Loucy (cell line): ENCODE measurements at regions not wholly inside any gene's neighbourhood (a gene's known extent, or its start where the extent isn't known, plus 50 kb on each side); places are given as distances from the start of the nearest gene placed in this dataset.
"Not testable (repeated sequence)": the region's sequence is repeated elsewhere in the genome, so short reads cannot be mapped to it uniquely, and the experiment has no call there.

Experiments used
- H2AFZ ChIP-seq: fragments of 200-600 bp; sonication (generic); 2 replicates; pipeline ENCODE4 v1.6.0; 2016; ENCODE audit warnings: antibody characterized with exemption, mild to moderate bottlenecking, low read length, moderate library complexity
- H3F3A ChIP-seq: fragments of 200-600 bp; 2 replicates; pipeline ENCODE4 v1.6.0; 2016; ENCODE audit warnings: antibody characterized with exemption, low read depth, mild to moderate bottlenecking
- H3K27me3 ChIP-seq: fragments of 200-600 bp; sonication (generic); 2 replicates; pipeline ENCODE4 v1.6.1; 2014; ENCODE audit warnings: low read length, mild to moderate bottlenecking; ENCODE audit not compliant: insufficient read depth, poor library complexity, severe bottlenecking
- H3K36me3 ChIP-seq: fragments of 200-600 bp; sonication (generic); 2 replicates; pipeline ENCODE4 v1.6.1; 2016; ENCODE audit warnings: low read length; ENCODE audit not compliant: insufficient read depth
- H3K4me1 ChIP-seq: fragments of 200-600 bp; sonication (generic); 2 replicates; pipeline ENCODE4 v1.5.1; 2014; ENCODE audit warnings: low read length, mild to moderate bottlenecking; ENCODE audit not compliant: insufficient read depth, poor library complexity, severe bottlenecking
- H3K4me2 ChIP-seq: fragments of 200-600 bp; sonication (generic); 2 replicates; pipeline ENCODE4 v1.6.0; 2014; ENCODE audit warnings: antibody characterized with exemption, low read length, low read depth, mild to moderate bottlenecking; ENCODE audit not compliant: poor library complexity, severe bottlenecking
- H3K4me3 ChIP-seq: fragments of 200-600 bp; sonication (generic); 2 replicates; pipeline ENCODE4 v1.5.1; 2014; ENCODE audit warnings: low read length, mild to moderate bottlenecking, mixed read lengths; ENCODE audit not compliant: poor library complexity, severe bottlenecking
- H3K79me2 ChIP-seq: fragments of 200-600 bp; sonication (generic); 2 replicates; pipeline ENCODE4 v1.6.1; 2014; ENCODE audit warnings: low read length; ENCODE audit not compliant: insufficient read depth
- H3K9ac ChIP-seq: fragments of 200-600 bp; sonication (generic); 2 replicates; pipeline ENCODE4 v1.6.0; 2014; ENCODE audit warnings: mild to moderate bottlenecking, low read depth, low read length, moderate library complexity; ENCODE audit not compliant: poor library complexity, severe bottlenecking
- H3K9me2 ChIP-seq: fragments of 200-600 bp; sonication (generic); replicated peaks from 2 replicates; pipeline ENCODE4 v1.6.1; 2016; ENCODE audit warnings: low read depth, low read length, mixed read lengths
- H3K9me3 ChIP-seq: fragments of 200-600 bp; sonication (generic); 2 replicates; pipeline ENCODE4 v1.6.1; 2014; ENCODE audit warnings: mild to moderate bottlenecking, antibody characterized with exemption, low read length, low read depth; ENCODE audit not compliant: insufficient read depth
- H4K20me1 ChIP-seq: fragments of 200-600 bp; sonication (generic); 2 replicates; pipeline ENCODE4 v1.6.0; 2014; ENCODE audit warnings: antibody characterized with exemption, low read length, mild to moderate bottlenecking; ENCODE audit not compliant: insufficient read depth, poor library complexity, severe bottlenecking
- EZH2phosphoT487 ChIP-seq: fragments of 200-600 bp; IDR thresholded peaks from 2 replicates; pipeline ENCODE4 v1.6.1; 2018; ENCODE audit warnings: antibody characterized with exemption, mild to moderate bottlenecking, moderate library complexity, borderline replicate concordance
- TF ChIP-seq, protein P1 (sequence below): fragments of 200-600 bp; sonication (generic); conservative IDR thresholded peaks from 2 replicates; pipeline ENCODE4 v1.5.1; 2014; ENCODE audit warnings: mild to moderate bottlenecking, antibody characterized with exemption, low read length

DNA sequence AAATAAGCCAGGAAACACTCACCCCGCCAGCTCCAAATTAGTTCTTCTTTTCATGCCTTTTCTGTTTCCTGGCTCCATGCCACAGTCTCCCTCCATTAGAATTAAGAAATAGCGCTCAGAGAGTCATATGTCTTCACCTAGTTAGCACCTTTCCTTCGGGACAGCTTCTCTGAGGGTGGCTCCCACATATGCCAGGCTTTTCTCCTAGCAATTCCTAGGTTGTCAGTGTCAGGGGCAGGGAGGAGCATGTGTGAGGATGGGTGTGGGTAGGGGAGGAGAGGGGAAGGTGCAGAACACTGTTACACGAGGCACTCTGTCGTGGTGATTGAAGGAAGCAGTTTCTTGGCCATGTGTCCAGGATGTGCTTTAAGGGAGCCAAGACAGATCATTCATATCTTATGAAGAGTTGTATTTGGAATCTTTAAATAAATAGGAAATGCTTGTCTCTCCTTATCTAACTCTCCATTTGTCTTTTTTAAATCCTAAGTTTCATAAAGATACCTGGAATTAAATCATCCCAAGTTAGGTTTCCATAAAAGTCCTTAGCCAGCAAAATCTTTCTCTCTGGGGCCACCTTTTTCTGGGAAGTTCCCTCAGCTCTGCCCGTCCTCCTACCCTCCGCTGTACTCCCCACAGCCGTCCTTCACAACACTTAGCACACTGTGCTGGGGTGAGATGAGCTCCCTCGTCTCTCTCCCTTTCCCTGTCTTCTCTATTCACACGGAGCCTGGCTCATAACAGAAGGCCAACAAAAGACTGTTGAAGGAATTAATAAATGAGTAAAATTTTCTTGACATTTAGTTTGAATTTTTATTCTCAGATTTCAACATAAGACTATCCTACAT, 361.0 kb downstream of the CD83 start:
- TF ChIP-seq EZH2phosphoT487: no peak
- TF ChIP-seq, protein P1, sequence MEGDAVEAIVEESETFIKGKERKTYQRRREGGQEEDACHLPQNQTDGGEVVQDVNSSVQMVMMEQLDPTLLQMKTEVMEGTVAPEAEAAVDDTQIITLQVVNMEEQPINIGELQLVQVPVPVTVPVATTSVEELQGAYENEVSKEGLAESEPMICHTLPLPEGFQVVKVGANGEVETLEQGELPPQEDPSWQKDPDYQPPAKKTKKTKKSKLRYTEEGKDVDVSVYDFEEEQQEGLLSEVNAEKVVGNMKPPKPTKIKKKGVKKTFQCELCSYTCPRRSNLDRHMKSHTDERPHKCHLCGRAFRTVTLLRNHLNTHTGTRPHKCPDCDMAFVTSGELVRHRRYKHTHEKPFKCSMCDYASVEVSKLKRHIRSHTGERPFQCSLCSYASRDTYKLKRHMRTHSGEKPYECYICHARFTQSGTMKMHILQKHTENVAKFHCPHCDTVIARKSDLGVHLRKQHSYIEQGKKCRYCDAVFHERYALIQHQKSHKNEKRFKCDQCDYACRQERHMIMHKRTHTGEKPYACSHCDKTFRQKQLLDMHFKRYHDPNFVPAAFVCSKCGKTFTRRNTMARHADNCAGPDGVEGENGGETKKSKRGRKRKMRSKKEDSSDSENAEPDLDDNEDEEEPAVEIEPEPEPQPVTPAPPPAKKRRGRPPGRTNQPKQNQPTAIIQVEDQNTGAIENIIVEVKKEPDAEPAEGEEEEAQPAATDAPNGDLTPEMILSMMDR: no peak

DNA sequence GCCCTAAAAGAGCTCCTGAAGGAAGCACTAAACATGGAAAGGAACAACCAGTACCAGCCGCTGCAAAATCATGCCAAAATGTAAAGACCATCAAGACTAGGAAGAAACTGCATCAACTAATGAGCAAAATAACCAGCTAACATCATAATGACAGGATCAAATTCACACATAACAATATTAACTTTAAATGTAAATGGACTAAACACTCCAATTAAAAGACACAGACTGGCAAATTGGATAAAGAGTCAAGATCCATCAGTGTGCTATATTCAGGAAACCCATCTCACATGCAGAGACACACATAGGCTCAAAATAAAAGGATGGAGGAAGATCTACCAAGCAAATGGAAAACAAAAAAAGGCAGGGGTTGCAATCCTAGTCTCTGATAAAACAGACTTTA, 364.4 kb downstream of the CD83 start:
- H3F3A ChIP-seq, H3K4me3 ChIP-seq, H3K9me2 ChIP-seq, H3K4me2 ChIP-seq, H3K9ac ChIP-seq, H3K9me3 ChIP-seq, H3K36me3 ChIP-seq, H3K27me3 ChIP-seq, H3K79me2 ChIP-seq, H4K20me1 ChIP-seq, H2AFZ ChIP-seq: not testable (repeated sequence)
- peaks cover 22% of the 10 kb centered on the region for H3K4me1 ChIP-seq

More for the DNA sequence above, 361.0 kb downstream of the CD83 start:
- H3K4me2 ChIP-seq: no peak overlapping the region
- no peak overlapping the region for H3K4me3 ChIP-seq
- no peak overlapping the region for H2AFZ ChIP-seq
- H3K9me3 ChIP-seq: no peaks in the 10 kb centered on the region
- H3K27me3 ChIP-seq: no peaks in the 10 kb centered on the region
- H3K9me2 ChIP-seq: no peaks in the 10 kb centered on the region
- H3K4me1 ChIP-seq: peaks cover 34% of the 10 kb centered on the region
- no peaks in the 10 kb centered on the region for H3K79me2 ChIP-seq
- H3K9ac ChIP-seq: no peak overlapping the region
- no peaks in the 10 kb centered on the region for H3F3A ChIP-seq
- H4K20me1 ChIP-seq: no peaks in the 10 kb centered on the region
- H3K36me3 ChIP-seq: no peaks in the 10 kb centered on the region

DNA sequence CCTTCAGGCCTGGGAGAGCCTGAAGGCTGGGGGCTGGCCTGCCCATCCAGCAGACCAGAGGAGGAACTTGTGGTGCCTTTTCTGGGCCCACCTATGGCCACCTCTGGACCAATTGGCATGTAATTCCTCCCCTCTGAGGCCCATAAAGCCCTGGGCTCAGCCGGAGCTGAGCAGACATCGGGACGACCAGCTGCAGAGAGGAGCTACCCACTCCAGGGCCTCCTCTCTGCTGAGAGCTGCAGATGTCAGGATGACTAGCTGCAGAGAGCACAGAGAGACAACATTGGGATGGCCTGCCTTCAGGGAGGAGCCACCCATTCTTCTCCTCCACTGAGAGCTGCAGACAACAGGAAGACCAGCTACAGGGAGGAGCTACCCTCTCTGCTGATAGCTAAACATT, 370.1 kb downstream of the CD83 start:
- Histone ChIP-seq H3K9me3 (peaks cover 22% of the 10 kb centered on the region; the same call in 1 of the 2 replicates), H3K9me2 (no peaks in the 10 kb centered on the region), H3K4me2 (no peak overlapping the region), H2AFZ (no peak overlapping the region), H4K20me1 (no peaks in the 10 kb centered on the region), H3K36me3 (no peaks in the 10 kb centered on the region), H3K79me2 (no peaks in the 10 kb centered on the region), H3K9ac (no peak overlapping the region), H3K27me3 (no peaks in the 10 kb centered on the region), H3K4me3 (no peak overlapping the region), H3F3A (no peaks in the 10 kb centered on the region), H3K4me1 (peaks cover 10% of the 10 kb centered on the region)
- TF ChIP-seq, protein P1: no peak
- no peak for TF ChIP-seq EZH2phosphoT487

DNA sequence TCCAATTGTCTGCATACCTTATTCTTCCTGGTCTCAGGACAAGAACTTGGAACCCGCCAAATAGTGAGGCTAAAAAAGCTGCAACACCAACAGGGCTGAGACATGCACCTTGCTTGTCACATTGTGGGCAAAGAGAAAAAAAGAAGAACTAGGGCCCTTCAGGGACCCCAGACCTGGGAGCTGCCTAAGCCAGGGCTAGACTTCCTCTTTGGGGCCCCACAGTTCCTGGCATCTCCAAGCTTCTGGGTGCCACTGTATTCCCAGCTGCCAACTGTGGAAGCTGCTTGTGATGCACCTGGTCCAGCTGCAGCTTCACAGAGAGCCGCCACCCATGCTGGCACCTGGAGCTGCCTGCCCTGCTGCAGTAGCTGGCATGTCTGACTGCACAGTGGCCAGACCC, 370.6 kb downstream of the CD83 start:
- TF ChIP-seq, protein P1: no peak
- no peak for TF ChIP-seq EZH2phosphoT487
- H3K36me3 ChIP-seq: no peaks in the 10 kb centered on the region
- H3K27me3 ChIP-seq: no peaks in the 10 kb centered on the region

More for the DNA sequence above, 370.6 kb downstream of the CD83 start:
- Histone ChIP-seq H3K9ac (no peak overlapping the region), H3F3A (no peaks in the 10 kb centered on the region), H3K4me1 (peaks cover 10% of the 10 kb centered on the region), H3K9me3 (peaks cover 24% of the 10 kb centered on the region; the same call in 1 of the 2 replicates), H3K4me3 (no peak overlapping the region), H3K4me2 (no peak overlapping the region), H3K9me2 (no peaks in the 10 kb centered on the region), H3K79me2 (no peaks in the 10 kb centered on the region), H4K20me1 (no peaks in the 10 kb centered on the region), H2AFZ (no peak overlapping the region)
